Fibroblast of pulmonary artery (primary cell): ENCODE measurements at regions not wholly inside any gene's neighbourhood (a gene's known extent, or its start where the extent isn't known, plus 50 kb on each side); places are given as distances from the start of the nearest gene placed in this dataset.

Experiments
- DNase-seq: peaks from one replicate; pipeline ENCODE4 v3.0.0-alpha.2; 2010; ENCODE audit warnings: low read depth
- H3K4me3 ChIP-seq: replicated peaks from 2 replicates; pipeline ENCODE4 v1.5.1; 2011; ENCODE audit warnings: low read depth, mild to moderate bottlenecking, control low read depth, low read length, moderate library complexity
- CTCF ChIP-seq: IDR thresholded peaks from 2 replicates; pipeline ENCODE4 v1.5.1; 2011; ENCODE audit warnings: mild to moderate bottlenecking, control low read depth, low read length, inconsistent platforms; ENCODE audit errors: missing control alignments

GRCh38 chr17:36786867-36787266, 150.4 kb upstream of the LHX1 start:
- H3K4me3 ChIP-seq: no peak overlapping the region
- TF ChIP-seq CTCF: no peak
- no peak for DNase-seq

- DNase-seq: no peak
- no peak overlapping the region for H3K4me3 ChIP-seq
- no peak for TF ChIP-seq CTCF
These were observed 145.9 kb upstream of the LHX1 start for GRCh38 chr17:36791150-36791941.

- no peak for DNase-seq
- H3K4me3 ChIP-seq: no peak overlapping the region
- TF ChIP-seq CTCF: no peak
These were observed 145.3 kb upstream of the LHX1 start for GRCh38 chr17:36791942-36792475.

GRCh38 chr17:36792849-36793248, 144.4 kb upstream of the LHX1 start:
- TF ChIP-seq CTCF: no peak
- no peak for DNase-seq
- no peak overlapping the region for H3K4me3 ChIP-seq

GRCh38 chr17:36793976-36794375, 143.3 kb upstream of the LHX1 start:
- no peak overlapping the region for H3K4me3 ChIP-seq
- TF ChIP-seq CTCF: no peak
- no peak for DNase-seq

GRCh38 chr17:36807496-36808179, 129.6 kb upstream of the LHX1 start:
- no peak for DNase-seq
- no peak overlapping the region for H3K4me3 ChIP-seq
- no peak for TF ChIP-seq CTCF
